ENCODE measurements at regions not wholly inside any gene's neighbourhood (a gene's known extent, or its start where the extent isn't known, plus 50 kb on each side); places are given as distances from the start of the nearest gene placed in this dataset.

DNA sequence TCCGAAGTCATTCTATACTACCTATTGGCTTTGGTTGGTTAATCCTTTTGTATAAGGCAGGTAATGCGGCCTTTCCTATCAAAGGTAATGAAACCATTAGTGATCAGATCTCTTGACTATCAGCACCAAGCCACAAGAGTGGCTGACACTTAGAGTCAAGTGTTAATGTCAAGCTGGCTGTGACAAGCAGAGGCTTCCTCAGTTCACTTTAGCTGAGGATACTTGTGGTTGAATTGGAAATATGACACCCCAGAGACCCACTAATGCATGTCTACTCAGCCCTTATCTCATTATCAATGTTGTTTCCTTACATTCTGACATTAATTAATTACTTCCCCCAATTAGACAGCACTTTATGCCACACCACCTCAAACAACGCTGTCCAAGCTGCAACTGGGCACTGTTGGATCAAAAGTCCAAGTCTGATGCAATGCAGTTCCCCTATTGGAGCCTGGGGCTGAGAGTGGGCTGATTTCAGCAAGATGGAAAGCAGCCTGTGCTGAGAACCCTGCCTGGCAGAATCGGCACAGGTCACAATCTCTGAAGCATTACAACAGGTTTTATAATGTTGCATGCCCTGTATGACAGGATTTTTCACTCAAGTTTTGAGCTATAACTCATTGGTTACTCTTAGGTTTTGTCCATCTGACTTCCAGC is 273.5 kb downstream of the COL12A1 start:
- H3K36me3 ChIP-seq (ENCODE audit: insufficient read depth, insufficient read length, low read length), result no peaks in the 10 kb centered on the region
- no peaks in the 10 kb centered on the region for H3K27me3 ChIP-seq (ENCODE audit: insufficient read depth, insufficient read length)
- TF ChIP-seq ZNF274 (IDR thresholded peaks at IDR 0.05; ENCODE audit: low read depth, low read length) (no peak), SUZ12 (IDR thresholded peaks at IDR 0.05; ENCODE audit: extremely low read depth, insufficient read depth, insufficient read length) (no peak), YY1 (IDR thresholded peaks at IDR 0.05; ENCODE audit: insufficient read depth, insufficient read length) (no peak)
- no peak for DNase-seq (ENCODE audit: low read depth, low spot score)
- H3K9me3 ChIP-seq (ENCODE audit: insufficient read depth, low read length), result no peaks in the 10 kb centered on the region
- H3K4me3 ChIP-seq (ENCODE audit: insufficient read length, low read depth), result no peak overlapping the region
- H3K4me1 ChIP-seq (ENCODE audit: insufficient read depth, insufficient read length), result no peaks in the 10 kb centered on the region
- no peak overlapping the region for H3K9ac ChIP-seq (ENCODE audit: insufficient read length, low read depth)

DNA sequence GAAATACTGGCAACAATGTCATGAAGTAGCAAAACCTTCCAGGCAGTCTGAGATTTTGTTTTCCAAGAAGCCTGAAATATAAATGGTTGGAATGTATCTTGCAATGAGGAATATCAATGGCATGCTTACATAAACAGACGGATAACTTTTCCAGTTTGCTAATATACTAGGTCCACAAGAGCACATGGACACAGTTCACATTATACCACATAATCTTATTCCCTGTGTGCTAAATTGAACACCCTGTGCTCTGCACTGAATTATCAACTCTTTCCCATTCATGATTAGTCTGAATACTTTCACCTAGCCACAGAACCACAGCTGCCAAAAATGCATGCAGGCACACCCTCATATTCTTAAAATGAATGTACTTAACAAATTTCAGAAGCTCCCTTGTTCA is 274.3 kb downstream of the COL12A1 start:
- TF ChIP-seq SUZ12 (IDR thresholded peaks at IDR 0.05; ENCODE audit: extremely low read depth, insufficient read depth, insufficient read length), result no peak
- TF ChIP-seq ZNF274 (IDR thresholded peaks at IDR 0.05; ENCODE audit: low read depth, low read length), result no peak
- no peak for TF ChIP-seq YY1 (IDR thresholded peaks at IDR 0.05; ENCODE audit: insufficient read depth, insufficient read length)
- H3K27me3 ChIP-seq (ENCODE audit: insufficient read depth, insufficient read length), result no peaks in the 10 kb centered on the region
- H3K36me3 ChIP-seq (ENCODE audit: insufficient read depth, insufficient read length, low read length), result no peaks in the 10 kb centered on the region
- H3K9me3 ChIP-seq (ENCODE audit: insufficient read depth, low read length), result no peaks in the 10 kb centered on the region
- DNase-seq (ENCODE audit: low read depth, low spot score), result no peak
- no peaks in the 10 kb centered on the region for H3K4me1 ChIP-seq (ENCODE audit: insufficient read depth, insufficient read length)
- no peak overlapping the region for H3K4me3 ChIP-seq (ENCODE audit: insufficient read length, low read depth)
- no peak overlapping the region for H3K9ac ChIP-seq (ENCODE audit: insufficient read length, low read depth)

DNA sequence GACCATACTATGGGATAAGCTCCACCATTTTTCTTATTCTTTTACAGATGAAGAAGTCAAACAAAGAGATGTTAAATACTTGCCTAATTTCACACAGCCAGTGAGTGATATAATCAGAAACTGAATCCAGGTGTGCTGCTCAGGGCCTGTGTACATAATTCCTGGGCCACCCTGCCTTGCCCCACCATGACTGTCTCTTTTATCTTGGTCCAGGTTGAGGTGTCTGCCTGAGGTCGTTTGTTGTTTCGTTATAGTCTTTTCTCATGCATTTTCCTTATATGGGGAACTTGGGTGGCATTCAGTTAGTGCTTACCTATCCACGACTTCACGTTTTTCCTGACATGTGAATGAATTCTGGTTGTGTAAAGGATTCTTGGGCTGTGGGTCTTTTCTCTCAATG is 277.6 kb downstream of the COL12A1 start:
- no peak for TF ChIP-seq SUZ12 (IDR thresholded peaks at IDR 0.05; ENCODE audit: extremely low read depth, insufficient read depth, insufficient read length)
- TF ChIP-seq YY1 (IDR thresholded peaks at IDR 0.05; ENCODE audit: insufficient read depth, insufficient read length), result no peak
- no peak for TF ChIP-seq ZNF274 (IDR thresholded peaks at IDR 0.05; ENCODE audit: low read depth, low read length)
- Histone ChIP-seq H3K36me3 (ENCODE audit: insufficient read depth, insufficient read length, low read length) (no peaks in the 10 kb centered on the region), H3K9ac (ENCODE audit: insufficient read length, low read depth) (no peak overlapping the region), H3K27me3 (ENCODE audit: insufficient read depth, insufficient read length) (no peaks in the 10 kb centered on the region), H3K9me3 (ENCODE audit: insufficient read depth, low read length) (no peaks in the 10 kb centered on the region), H3K4me1 (ENCODE audit: insufficient read depth, insufficient read length) (no peaks in the 10 kb centered on the region), H3K4me3 (ENCODE audit: insufficient read length, low read depth) (no peak overlapping the region)
- no peak for DNase-seq (ENCODE audit: low read depth, low spot score)

DNA sequence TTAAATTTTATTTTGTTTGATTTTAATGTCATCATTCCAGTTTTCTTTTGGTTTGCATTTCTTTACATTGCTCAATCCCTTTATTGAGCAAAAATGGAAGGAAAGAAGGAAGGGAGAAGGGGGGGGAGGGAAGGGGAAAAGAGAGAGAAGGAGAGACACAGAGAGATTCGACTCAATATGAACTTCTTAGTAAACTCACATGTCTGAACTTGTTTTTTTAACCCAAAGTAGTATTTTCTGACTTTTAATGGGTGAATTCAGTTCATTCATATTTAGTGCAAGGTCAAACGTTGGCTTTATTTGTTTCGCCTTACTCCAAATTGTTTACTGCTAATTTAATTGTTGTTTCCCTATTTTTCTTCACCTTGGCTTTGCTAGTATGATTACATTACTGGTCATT is 278.6 kb downstream of the COL12A1 start:
- H3K36me3 ChIP-seq (ENCODE audit: insufficient read depth, insufficient read length, low read length), result no peaks in the 10 kb centered on the region
- no peaks in the 10 kb centered on the region for H3K27me3 ChIP-seq (ENCODE audit: insufficient read depth, insufficient read length)
- no peak overlapping the region for H3K9ac ChIP-seq (ENCODE audit: insufficient read length, low read depth)
- H3K4me1 ChIP-seq (ENCODE audit: insufficient read depth, insufficient read length), result no peaks in the 10 kb centered on the region
- no peak overlapping the region for H3K4me3 ChIP-seq (ENCODE audit: insufficient read length, low read depth)
- H3K9me3 ChIP-seq (ENCODE audit: insufficient read depth, low read length), result no peaks in the 10 kb centered on the region
- DNase-seq (ENCODE audit: low read depth, low spot score), result no peak
- no peak for TF ChIP-seq ZNF274 (IDR thresholded peaks at IDR 0.05; ENCODE audit: low read depth, low read length)
- no peak for TF ChIP-seq YY1 (IDR thresholded peaks at IDR 0.05; ENCODE audit: insufficient read depth, insufficient read length)
- TF ChIP-seq SUZ12 (IDR thresholded peaks at IDR 0.05; ENCODE audit: extremely low read depth, insufficient read depth, insufficient read length), result no peak

DNA sequence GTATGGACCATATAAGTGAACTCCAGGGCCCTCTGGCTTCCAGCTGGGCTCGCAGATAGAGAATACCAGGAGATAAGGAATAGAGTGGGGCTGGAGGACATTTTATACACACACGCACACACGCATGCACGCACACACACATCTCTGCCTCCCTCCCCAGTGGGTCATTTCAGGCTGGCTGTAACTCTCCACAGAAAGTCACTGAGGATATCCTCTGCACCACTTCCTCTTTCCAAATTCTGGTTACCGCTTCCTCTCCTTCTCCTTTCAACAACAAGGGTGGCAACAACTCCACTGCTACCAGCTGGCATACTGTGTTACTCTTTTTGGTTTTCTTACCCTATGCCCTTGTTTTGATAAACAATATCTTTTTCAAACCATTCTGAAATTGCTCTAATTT is 280.2 kb downstream of the COL12A1 start:
- no peak overlapping the region for H3K9ac ChIP-seq (ENCODE audit: insufficient read length, low read depth)
- no peak for DNase-seq (ENCODE audit: low read depth, low spot score)

DNA sequence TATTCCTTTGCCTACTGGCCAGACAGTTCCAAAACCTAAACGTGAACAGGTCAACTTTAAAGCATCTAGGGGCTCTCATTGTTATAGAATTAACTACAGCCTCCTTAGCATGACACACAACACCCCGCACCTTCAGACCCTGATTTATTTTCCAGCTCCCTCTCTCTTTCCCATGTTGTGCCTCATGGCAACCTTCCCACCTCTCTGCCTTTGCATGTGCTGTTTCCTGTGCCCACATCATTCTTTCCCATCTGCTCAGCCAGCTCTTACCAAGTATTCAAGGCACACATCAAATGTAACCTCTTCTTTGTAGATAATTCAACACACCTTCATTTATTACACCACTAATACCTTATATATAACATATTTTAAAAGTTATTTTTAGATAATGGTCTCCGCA is 291.0 kb downstream of the COL12A1 start:
- no peak for TF ChIP-seq YY1 (IDR thresholded peaks at IDR 0.05; ENCODE audit: insufficient read depth, insufficient read length)
- TF ChIP-seq SUZ12 (IDR thresholded peaks at IDR 0.05; ENCODE audit: extremely low read depth, insufficient read depth, insufficient read length), result no peak
- no peak for TF ChIP-seq ZNF274 (IDR thresholded peaks at IDR 0.05; ENCODE audit: low read depth, low read length)
- H3K4me1 ChIP-seq (ENCODE audit: insufficient read depth, insufficient read length), result no peaks in the 10 kb centered on the region

More for the DNA sequence above, 280.2 kb downstream of the COL12A1 start:
- no peak for TF ChIP-seq SUZ12 (IDR thresholded peaks at IDR 0.05; ENCODE audit: extremely low read depth, insufficient read depth, insufficient read length)
- no peak for TF ChIP-seq YY1 (IDR thresholded peaks at IDR 0.05; ENCODE audit: insufficient read depth, insufficient read length)
- TF ChIP-seq ZNF274 (IDR thresholded peaks at IDR 0.05; ENCODE audit: low read depth, low read length), result no peak
- Histone ChIP-seq H3K4me3 (ENCODE audit: insufficient read length, low read depth) (no peak overlapping the region), H3K9me3 (ENCODE audit: insufficient read depth, low read length) (no peaks in the 10 kb centered on the region), H3K4me1 (ENCODE audit: insufficient read depth, insufficient read length) (no peaks in the 10 kb centered on the region), H3K36me3 (ENCODE audit: insufficient read depth, insufficient read length, low read length) (no peaks in the 10 kb centered on the region), H3K27me3 (ENCODE audit: insufficient read depth, insufficient read length) (no peaks in the 10 kb centered on the region)

DNA sequence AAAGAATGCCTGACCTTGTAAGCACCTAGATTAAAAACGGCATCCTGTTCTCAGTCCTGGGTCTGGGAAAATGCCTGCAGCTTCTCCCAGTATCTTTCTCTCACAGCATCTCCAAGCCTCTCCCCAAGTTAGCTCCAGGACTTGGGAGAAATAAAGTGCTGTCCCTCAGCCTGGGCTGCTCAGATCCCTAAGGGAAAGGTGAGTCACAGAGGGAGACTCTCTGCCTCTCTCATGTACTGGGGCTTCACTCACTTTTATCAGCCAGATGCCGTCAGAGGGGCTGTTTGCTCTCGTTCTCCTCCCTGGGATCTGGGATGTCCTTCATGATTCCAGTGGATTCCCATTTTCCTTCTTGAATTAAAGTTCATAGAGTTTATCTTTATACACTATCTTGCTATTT is 293.6 kb downstream of the COL12A1 start:
- no peak for TF ChIP-seq SUZ12 (IDR thresholded peaks at IDR 0.05; ENCODE audit: extremely low read depth, insufficient read depth, insufficient read length)
- no peak for TF ChIP-seq YY1 (IDR thresholded peaks at IDR 0.05; ENCODE audit: insufficient read depth, insufficient read length)
- TF ChIP-seq ZNF274 (IDR thresholded peaks at IDR 0.05; ENCODE audit: low read depth, low read length), result no peak
- no peak for DNase-seq (ENCODE audit: low read depth, low spot score)
- no peaks in the 10 kb centered on the region for H3K4me1 ChIP-seq (ENCODE audit: insufficient read depth, insufficient read length)

More for the DNA sequence above, 291.0 kb downstream of the COL12A1 start:
- H3K27me3 ChIP-seq (ENCODE audit: insufficient read depth, insufficient read length), result no peaks in the 10 kb centered on the region
- no peak overlapping the region for H3K9ac ChIP-seq (ENCODE audit: insufficient read length, low read depth)
- no peak for DNase-seq (ENCODE audit: low read depth, low spot score)
- no peaks in the 10 kb centered on the region for H3K9me3 ChIP-seq (ENCODE audit: insufficient read depth, low read length)
- no peaks in the 10 kb centered on the region for H3K36me3 ChIP-seq (ENCODE audit: insufficient read depth, insufficient read length, low read length)
- no peak overlapping the region for H3K4me3 ChIP-seq (ENCODE audit: insufficient read length, low read depth)

More for the DNA sequence above, 293.6 kb downstream of the COL12A1 start:
- no peak overlapping the region for H3K4me3 ChIP-seq (ENCODE audit: insufficient read length, low read depth)
- H3K36me3 ChIP-seq (ENCODE audit: insufficient read depth, insufficient read length, low read length), result no peaks in the 10 kb centered on the region
- H3K9ac ChIP-seq (ENCODE audit: insufficient read length, low read depth), result no peak overlapping the region
- no peaks in the 10 kb centered on the region for H3K9me3 ChIP-seq (ENCODE audit: insufficient read depth, low read length)
- no peaks in the 10 kb centered on the region for H3K27me3 ChIP-seq (ENCODE audit: insufficient read depth, insufficient read length)

Measured in NT2/D1 (cell line).